Suppressor macrophage (primary cell): ENCODE measurements at regions not wholly inside any gene's neighbourhood (a gene's known extent, or its start where the extent isn't known, plus 50 kb on each side); places are given as distances from the start of the nearest gene placed in this dataset.

ENCODE experiments used
- DNase-seq, 4 experiments: peaks; one replicate each; pipeline ENCODE4 v3.0.0-alpha.2; 2020 to 2022

DNA sequence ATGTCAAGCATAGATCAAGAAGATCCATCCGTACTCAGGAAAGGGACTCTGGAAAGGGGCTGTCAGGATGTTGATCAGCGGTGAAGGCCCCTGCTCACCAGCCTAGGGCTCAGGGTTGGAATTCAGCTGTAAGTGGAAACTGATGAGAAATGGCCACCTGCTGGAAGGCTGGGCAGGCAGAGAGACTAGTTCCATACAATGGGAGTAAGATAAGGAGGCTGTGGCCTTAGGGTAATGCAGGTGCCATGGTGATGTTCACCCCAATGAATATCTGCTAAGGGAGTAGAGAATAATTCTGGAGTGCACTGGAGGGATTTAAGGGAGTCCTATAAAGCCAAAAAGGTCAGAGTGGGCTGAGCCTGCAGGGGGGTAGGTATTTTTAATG is 256.6 kb downstream of the CYRIA start:
- no peak for DNase-seq

DNA sequence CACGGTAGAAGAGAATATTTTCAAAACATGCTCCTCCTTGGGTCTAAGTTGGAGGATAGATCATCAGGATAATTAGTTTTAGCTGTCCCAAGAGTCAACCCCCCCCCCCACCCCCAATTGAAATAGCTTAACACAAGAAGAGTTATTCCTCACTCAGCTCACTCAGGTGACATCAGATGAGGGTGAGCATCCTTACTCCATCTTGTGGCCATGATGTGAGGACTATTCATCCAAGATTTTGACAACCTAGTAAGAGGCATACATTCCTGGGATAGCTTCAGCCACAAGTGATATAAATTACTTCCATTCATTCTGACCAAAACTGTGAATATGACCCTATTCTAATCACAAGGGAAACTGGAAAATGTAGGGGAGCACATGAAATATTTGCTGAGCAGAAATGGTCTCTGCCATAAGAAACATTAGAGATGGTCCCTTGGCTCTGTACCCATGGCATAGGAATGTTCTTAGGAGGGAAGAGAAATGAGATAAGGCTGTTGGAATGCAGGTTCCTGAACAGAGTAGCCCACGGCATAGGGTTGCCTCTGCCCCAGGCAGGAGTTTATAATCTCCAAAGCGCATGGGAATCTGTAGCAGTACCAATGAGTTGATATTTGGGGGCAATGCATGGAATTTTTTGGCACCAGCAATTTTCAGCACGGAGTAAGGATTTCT is 257.2 kb downstream of the CYRIA start:
- no peak for DNase-seq

DNA sequence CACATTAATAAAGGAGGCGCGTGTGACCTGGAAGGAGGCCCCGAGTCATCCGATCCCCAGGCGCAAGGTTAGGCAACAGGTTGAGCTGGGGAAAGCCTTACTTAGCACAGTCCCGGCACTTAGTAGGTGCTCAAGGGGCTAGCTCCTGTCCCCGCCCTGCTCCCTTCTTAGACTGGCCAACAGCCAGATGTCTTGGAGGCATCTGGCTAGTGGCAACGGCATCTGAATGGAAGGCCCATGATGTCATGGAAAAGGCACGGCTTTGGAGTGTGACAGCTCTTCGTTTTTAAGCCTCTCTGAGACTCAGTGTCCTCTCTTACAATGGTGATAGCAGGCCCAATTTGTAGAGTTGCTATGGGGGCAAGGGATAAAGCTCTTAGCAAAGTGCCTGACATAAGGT is 258.3 kb downstream of the CYRIA start:
- DNase-seq = no peak

DNA sequence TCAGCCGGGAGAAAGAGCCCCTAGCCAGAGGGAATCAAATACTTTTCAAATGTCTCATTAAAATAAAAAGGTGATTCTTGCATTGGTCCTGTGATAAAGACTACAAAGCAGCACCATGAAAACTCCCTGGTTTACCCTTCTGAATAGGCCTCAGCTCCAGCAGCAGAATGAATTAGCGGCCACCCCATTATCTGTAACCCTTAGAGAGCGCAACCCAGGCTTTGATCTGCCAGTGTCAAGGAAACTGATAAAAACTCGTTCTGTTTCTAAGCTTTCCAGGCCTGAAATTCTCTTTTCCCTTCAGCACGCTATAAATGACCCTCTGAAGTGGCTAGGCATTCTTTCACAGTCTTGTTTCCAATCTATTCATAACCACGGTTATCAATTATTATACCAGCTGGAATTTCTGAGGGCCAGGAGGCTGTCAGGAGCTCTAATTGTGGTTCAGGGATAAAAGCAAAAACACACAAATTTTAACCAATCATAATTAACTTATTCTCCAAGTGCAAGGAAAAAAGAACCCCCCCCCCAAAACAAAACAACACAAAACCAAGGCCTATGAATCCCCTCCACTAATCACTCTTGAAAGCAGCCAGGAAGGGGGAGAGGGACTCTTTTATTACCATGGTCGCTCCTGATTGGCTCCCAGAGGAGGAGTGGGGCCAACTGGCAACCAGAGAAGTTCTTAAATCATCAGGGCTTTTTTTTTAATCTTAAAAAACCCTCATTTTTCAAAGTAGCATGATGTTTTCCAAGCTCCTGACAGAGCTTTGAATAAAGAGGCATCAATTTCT is 258.9 kb downstream of the CYRIA start:
- DNase-seq = no peak

DNA sequence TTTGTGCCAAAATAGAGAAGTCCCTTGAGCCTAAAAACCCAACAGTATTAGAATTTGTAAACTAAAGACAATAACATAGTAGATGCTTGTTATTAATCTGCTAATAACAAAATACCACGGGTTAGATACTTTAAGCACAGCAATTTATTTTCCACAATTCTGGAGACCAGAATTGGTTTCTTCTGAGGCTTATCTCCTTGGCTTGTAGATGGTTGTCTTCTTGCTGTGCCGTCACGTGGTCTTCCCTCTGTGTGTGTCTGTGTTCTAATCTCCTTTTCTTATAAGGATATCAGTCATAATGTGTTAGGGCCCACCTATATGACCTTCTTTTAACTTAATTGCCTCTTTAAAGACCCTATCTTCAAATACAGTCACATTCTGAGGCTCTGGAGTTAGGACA is 260.1 kb downstream of the CYRIA start:
- no peak for DNase-seq

DNA sequence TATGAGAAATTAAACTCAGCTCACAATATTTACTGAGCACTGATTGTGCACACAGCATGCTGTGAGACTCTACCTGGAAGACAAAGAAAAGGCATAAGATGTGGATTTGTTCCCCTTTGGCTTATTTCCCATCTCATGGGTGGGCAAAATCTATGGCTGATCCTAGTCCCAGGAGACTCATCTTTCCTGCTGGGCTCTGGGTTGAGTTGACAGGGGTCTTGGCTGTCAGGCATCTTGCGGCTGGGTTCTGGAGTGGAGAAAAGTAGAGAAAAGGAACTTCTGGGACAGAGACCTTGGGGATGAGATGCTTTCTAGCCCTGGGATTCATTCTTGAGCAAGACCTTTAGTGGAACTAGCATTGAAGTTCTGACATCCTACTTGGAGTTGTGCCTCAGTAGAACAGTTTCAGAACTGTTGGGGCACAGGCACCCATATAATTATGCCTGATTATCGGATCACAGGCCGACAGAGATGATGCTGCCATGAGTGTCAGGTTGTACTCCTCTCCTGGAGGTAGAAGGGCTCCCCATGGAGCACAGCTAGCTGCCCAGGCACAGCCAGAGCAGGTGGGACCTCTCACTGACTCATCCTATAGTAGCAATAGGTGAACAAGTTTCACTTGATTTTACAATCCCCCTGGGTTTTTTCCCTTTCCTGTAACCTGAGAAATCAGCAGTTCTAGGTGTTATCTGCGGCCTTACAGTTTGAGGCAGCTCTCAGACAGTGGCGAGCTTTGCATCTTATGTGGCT is 260.9 kb downstream of the CYRIA start:
- no peak for DNase-seq

DNA sequence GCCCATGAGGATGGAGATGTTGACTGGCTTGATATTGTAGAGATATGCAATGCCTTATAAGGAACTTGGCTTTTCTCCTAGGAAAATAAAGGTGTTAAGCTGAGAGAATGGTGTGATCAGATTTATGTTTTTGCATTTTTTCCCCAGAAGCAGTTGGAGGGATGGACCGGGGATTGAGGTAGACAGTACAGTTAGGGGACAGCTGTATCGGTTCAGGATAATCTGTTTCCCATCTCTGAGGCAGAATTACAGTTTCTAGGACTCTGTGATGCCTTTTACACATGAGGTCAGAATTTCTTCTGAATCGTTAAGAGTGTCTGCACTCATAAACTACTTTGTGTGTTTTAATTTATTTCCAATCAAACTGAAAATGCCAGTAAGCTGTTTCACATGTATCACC is 261.5 kb downstream of the CYRIA start:
- DNase-seq = no peak

DNA sequence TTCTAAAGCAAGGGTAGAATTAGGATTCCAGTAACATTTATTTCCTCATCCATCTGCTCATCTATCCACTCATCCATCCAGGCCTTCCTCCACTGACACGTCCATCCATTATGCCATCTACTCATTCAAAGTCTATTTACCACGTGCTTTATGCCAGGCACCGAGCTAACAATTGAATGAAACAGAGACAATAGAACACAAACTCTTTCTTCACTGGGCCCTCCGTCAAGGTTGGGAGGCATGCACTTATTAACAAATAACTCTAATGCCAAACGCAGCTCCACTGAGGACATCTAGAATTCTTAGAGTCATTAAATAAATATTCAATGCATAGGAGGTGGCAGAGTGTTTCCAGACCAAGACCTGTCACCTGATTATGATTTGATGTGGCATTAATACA is 262.7 kb downstream of the CYRIA start:
- DNase-seq = no peak

DNA sequence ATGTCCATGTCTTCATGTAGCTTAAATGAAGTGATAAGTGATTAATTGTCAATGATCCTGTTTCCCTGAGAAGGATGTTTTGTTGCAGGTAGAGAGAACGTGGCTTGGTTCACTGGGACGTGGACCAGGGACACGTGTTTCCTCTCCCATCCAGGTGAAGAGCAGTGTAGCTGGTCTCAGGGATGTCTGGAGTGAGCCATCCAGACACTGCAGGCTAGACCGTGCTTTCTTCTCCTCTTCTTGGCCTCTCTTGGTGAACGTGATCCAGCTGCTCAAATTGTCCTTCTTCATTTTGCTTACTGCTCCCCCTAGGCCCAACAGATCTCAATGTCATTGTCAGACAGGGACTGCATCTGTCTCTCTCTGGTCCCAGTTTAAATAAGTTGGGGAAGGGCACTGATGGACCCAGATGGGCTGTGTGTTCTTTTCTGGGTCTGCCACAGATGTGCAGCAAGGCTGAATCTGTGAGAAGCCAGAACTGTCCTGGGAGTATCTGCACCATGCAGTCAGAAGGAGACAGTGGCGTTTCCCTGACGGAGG is 263.8 kb downstream of the CYRIA start:
- DNase-seq = no peak

DNA sequence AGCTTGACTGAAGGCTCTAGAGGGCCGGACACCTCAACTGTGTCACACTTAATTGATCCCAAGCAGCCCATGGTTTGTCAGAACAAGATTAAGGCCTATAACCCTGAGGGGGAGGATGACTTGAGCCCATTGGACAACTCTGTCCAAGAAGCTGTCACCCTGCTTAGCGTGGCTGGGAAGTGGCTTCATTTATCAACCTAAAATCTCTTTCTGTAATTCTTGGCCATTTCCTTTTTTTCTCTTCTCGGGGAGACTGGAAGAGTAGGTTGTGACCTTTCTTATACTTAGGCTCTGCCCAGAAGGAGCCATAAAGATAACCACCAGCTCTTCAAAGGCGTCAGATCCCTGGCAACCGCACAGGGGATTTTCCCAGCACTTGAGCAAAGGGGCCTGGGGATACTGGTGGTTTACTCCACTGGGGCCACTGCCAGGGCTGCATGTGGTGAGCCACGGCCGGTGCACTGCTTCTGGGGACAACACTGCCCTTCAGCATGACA is 265.5 kb downstream of the CYRIA start:
- DNase-seq = no peak

DNA sequence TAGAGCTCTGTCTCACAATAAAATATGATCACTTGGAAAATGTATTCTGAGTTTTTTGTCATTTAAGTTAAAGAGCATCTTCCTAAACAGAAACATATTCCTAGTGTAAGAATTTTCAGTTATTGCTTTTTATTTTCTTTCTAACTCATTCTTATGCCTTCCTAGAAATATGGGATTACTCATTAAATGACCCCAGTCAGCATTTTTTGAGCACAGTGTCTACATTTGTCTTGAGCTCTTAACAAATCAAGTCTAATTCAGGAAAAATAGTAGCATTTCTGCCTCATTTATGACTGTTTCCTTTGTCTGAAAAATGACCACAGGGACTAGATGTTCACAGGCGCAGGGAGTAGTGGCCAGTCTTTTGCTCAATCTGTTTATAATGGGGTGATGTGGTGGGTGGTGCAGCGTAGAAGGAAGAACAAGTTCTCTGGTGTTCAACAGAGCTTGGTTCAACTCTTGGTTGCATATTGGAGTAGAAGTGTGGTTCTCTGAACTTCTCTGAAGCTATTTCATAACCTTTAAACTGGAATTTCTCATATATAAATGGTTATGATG is 267.1 kb downstream of the CYRIA start:
- no peak for DNase-seq

DNA sequence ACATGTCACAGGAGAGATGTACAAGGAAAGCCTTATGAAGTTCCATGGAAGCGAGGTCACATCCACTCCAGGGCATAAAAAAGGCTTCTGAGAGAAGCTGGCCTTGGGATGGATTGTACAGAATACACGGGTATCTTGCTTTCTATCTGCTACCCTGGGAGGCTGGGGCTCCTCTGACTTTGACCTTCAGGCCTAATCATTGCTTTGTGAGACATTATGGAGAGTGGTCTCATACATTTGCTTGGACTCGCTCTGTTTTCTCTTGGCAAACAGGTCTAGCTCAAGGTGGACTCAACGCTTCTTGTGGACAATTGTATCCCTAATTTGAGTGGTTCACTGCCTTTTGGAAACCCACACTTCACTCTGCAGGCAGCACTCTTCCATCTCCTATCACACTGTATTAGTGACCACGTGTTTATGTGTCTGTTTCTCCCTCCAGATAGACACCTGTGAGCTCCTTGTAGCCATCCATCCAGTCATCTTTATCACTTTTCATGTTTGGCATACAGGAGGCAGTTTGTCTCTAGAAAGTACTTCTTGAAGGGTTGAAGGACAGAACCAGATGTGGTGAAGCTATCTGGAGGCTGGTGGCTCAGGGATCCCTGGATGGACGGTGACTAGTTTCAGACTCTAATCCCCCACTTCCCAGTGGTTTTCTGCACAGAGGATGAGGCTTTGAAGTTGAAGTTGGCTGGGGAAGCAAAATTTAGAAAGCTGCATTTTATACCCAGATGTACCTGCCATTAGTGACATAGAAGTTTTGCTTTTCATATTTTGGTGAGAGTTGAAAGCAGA is 267.8 kb downstream of the CYRIA start:
- no peak for DNase-seq

DNA sequence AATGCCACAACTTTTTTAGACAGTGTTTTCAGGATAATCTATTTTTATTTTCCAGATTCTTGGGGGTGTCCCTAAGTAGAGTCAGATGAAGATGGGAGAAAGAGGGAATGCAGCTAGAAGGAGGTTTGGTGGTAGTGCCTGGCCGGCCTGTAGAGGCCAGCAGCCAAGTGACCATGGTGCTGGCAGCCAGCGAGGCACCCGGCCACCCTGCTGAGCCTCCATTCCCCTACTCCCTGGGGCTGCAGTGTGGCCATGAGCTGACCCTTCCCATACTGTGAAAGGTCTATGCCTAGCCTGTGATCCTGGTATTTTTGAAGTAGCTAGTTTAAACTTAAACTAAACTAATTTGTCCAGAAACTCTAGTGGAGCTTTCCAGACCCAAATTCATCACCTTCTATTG is 268.6 kb downstream of the CYRIA start:
- DNase-seq = no peak

DNA sequence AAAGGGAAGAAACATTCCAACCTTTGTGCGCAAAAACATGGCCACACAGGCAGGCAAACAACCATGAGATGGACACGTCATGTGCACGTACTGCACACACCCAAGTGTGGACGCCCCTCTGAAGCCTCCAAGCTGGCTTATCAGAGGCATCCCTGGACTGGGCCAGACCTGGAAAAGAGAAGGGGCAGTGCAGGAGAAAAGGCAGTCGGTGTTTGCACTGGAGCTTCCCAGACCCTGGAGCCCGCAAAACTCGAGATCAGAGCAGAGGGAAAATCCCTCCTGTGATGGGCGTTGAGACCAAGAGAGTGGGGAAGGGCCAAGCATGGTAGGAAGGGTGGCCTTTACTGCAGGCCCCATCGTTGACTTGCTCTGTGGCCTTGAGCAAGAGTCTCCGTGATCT is 269.5 kb downstream of the CYRIA start:
- DNase-seq = no peak

DNA sequence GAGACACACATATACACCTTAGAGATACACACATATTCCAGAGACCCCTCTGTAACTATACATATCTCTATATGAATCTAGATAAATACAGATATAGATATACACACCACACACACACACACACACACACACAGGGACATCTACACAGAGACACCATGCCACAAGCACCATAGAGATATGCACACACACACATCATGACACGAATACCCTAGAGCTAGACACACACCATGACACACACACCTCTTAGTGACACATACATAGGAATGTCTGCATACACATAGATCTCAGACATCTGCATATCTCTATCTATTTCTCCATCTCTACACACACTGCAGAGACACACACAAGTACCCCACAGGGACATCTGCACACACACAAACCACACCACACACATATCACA is 270.0 kb downstream of the CYRIA start:
- DNase-seq = no peak

DNA sequence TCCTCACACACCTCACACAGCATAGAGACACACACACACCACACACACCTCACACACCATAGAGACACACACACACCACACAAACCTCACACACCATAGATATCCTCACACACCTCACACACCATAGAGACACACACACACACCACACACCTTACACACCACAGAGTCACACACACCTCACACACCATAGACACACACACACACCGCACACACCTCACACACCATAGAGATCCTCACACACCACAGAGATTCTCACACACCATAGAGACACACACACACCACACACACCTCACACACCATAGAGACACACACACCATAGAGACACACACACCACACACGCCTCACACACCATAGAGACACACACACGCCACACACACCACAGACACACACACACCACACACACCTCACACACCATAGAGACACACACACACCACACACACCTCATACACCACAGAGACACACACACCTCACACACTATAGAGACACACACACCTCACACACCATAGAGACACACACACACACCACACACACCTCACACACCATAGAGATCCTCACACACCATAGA is 270.6 kb downstream of the CYRIA start:
- no peak for DNase-seq

DNA sequence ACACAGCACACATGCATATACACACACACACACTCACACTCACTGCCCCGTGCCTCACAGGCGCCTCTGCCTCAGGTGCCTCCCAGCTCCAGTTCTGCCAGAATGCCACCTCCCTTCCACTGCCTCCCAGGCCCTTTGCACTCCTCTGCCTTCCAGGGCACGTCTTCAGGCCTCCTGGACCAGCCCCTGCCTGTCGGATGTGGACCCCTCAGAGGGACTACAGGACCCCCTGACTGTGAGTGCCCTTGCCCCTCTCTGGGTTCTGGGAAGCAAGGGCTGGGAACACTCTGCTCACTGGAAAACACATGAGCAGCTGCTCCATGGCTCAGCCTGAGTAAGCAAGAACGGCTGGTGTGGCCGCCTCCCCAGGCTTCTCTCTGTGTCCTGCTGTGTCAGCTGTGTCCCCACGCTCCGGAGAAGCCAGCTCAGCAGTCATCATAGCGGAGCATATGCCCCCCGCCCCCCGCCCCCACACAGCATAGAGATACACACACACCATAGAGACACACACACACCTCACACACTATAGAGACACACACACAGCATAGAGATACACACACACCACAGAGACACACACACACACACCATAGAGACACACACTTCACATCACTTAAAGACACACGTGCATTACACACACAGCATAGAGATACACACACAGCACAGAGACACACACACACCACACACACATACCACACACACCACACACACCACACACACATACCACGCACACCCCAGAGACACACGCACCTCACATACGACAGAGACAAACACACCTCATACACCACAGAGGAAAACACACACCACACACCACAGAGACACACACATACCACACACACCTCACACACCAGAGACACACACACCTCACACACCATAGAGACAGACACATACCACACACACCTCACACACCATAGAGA is 271.3 kb downstream of the CYRIA start:
- DNase-seq = peak; percentile 1 to 10 (median 6)

DNA sequence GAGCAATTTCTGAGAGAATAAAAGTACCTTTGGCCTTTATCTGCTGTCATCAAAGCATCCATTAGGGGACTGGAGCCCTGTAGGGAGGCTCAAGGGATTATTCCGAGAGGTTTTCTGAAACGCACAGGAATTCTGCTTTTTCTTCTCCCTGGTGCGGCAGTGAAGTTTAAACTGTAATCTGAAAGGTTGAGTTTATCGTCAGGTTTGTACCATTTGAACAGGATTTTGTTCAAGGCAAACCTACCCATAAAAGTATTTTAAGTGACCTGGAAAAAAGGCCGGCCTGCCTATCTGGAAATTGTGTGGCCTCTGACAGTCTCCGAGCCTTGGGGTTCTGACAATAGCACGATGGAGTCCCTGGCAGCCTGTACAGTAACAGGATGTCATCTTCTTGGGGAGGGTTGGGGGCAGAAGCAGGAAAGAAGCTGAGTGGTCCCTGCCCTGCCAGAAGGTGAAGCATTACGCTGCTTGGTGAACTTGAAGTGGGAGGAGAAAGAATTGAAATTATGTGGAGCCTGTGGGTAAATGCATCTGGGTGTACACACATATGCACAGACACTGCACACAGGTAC is 272.0 kb downstream of the CYRIA start:
- no peak for DNase-seq

DNA sequence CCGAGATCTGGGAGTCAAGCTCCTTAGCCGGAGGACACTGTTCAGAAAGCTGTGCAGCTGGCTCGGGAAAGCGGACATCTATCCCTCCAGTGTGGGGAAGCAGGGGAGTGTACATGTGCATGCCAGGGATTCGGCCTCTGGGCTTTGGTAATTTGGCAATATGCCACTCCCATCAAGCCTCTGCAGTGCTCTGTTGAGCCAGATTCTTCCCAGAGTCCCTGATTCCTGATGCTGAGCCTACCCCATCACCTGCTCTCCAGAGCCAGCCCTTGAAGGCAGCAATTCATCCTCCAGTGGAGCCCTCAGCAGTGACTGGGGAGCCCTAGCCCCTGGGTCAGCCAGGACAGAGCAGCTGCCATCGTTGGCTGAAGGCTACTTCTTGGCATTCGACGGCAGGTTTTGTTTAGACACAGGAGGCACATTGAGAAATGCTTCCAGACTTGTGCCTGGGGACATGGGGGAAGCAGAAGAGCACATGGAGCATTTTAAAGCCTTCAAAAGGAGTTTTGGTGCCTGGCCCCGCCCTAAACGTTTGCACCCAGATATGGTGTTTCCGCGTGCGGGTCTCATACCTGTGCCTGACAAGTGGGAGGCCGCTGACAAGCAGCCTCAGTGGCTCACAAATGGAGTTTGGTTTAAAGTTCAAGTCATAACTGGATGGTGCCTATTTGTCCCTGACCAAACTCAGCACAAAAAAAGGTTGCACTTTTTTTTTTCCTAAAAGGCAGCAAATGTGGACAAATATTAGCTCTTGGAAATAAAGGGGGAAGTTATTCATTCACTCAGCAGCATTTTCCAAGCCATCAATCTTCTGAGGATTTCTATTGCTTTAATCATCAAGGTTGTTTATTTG is 272.8 kb downstream of the CYRIA start:
- no peak for DNase-seq
